ENCODE measurements at regions not wholly inside any gene's neighbourhood (a gene's known extent, or its start where the extent isn't known, plus 50 kb on each side); places are given as distances from the start of the nearest gene placed in this dataset.

DNA sequence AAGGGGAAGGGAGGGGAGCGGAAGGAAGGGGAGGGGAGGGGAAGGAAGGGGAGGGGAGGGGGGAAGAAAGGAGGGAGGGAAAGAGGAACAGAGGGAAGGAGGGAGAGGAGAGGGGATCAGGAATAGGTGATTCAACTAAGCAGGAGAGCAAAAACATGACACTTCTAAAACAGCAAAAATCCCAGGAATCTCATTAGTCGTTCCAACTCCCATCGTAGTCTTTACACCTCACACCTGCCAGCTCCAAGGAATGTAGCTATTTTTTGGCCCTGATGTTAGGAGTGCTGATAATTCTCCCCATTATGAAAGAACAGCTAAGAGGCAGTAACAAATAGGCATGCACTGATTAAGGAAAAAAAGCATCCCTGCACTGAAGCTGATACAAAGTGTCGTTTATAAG lies 709.9 kb upstream of the PKDCC start:
- no TSS peak for BruUV-seq (replicated peaks)
- Histone ChIP-seq H3K27ac (ENCODE audit: control insufficient read depth, insufficient read depth) (no peak overlapping the region), H3K4me1 (ENCODE audit: control insufficient read depth, insufficient read depth, low read length) (no peaks in the 10 kb centered on the region), H3K4me2 (ENCODE audit: control insufficient read depth, insufficient read depth) (no peak overlapping the region), H3K9me3 (replicated peaks; ENCODE audit: control insufficient read depth, insufficient read depth, low read length) (no peaks in the 10 kb centered on the region), H4K20me1 (ENCODE audit: control insufficient read depth, insufficient read depth) (no peaks in the 10 kb centered on the region), H3K9ac (ENCODE audit: control insufficient read depth, insufficient read depth, low read length) (no peak overlapping the region), H3K79me2 (ENCODE audit: control insufficient read depth, insufficient read depth, low read length) (no peaks in the 10 kb centered on the region), H3K36me3 (ENCODE audit: control insufficient read depth in 2 of 2, insufficient read depth in 2 of 2, low read length in 1 of 2) (no peaks in the 10 kb centered on the region), H3K4me3 (no peak overlapping the region), H3K27me3 (replicated peaks in 1 of 2; ENCODE audit: control insufficient read depth in 2 of 2, insufficient read depth in 2 of 2, low read length in 1 of 2) (no peaks in the 10 kb centered on the region), H2AFZ (ENCODE audit: control insufficient read depth, low read depth, low read length) (no peak overlapping the region)
- no peak for FAIRE-seq
- in situ Hi-C loops (cut with MboI) = no loop called here
- DNase-seq (ENCODE audit: low read depth, low spot score) = no peak
- TF ChIP-seq TCF3 (IDR thresholded peaks at IDR 0.05; ENCODE audit: borderline replicate concordance, insufficient read depth, low read depth, low read length) (no peak), BCL11A (IDR thresholded peaks at IDR 0.05; ENCODE audit: low read depth, low read length) (no peak), STAT3 (IDR thresholded peaks at IDR 0.05; ENCODE audit: low read depth, low read length) (no peak), ETV6 (conservative IDR thresholded peaks at IDR 0.05 in 1 of 2, IDR thresholded peaks at IDR 0.05 in 1 of 2; ENCODE audit: borderline replicate concordance in 1 of 2, low read depth in 1 of 2) (no peak), ZNF384 (IDR thresholded peaks at IDR 0.05; ENCODE audit: borderline replicate concordance, low read depth, low read length) (no peak), CHD4 (IDR thresholded peaks at IDR 0.05) (no peak), HDAC6 (IDR thresholded peaks at IDR 0.05; ENCODE audit: unreplicated experiment) (no peak), SMAD5 (IDR thresholded peaks at IDR 0.05; ENCODE audit: low read depth) (no peak), RELA (IDR thresholded peaks at IDR 0.05; ENCODE audit: borderline replicate concordance, partially characterized antibody) (no peak), SREBF2 (IDR thresholded peaks at IDR 0.05; ENCODE audit: low read length) (no peak), TCF12 (IDR thresholded peaks at IDR 0.05; ENCODE audit: low read depth, low read length) (no peak), MTA3 (IDR thresholded peaks at IDR 0.05; ENCODE audit: borderline replicate concordance, low read length) (no peak), IKZF2 (IDR thresholded peaks at IDR 0.05) (no peak)
- TF ChIP-seq, protein P1, sequence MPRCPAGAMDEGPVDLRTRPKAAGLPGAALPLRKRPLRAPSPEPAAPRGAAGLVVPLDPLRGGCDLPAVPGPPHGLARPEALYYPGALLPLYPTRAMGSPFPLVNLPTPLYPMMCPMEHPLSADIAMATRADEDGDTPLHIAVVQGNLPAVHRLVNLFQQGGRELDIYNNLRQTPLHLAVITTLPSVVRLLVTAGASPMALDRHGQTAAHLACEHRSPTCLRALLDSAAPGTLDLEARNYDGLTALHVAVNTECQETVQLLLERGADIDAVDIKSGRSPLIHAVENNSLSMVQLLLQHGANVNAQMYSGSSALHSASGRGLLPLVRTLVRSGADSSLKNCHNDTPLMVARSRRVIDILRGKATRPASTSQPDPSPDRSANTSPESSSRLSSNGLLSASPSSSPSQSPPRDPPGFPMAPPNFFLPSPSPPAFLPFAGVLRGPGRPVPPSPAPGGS (IDR thresholded peaks at IDR 0.05; ENCODE audit: borderline replicate concordance, insufficient read depth, low read depth, low read length, poor library complexity, severe bottlenecking) = no peak
- TF ChIP-seq, protein P2, sequence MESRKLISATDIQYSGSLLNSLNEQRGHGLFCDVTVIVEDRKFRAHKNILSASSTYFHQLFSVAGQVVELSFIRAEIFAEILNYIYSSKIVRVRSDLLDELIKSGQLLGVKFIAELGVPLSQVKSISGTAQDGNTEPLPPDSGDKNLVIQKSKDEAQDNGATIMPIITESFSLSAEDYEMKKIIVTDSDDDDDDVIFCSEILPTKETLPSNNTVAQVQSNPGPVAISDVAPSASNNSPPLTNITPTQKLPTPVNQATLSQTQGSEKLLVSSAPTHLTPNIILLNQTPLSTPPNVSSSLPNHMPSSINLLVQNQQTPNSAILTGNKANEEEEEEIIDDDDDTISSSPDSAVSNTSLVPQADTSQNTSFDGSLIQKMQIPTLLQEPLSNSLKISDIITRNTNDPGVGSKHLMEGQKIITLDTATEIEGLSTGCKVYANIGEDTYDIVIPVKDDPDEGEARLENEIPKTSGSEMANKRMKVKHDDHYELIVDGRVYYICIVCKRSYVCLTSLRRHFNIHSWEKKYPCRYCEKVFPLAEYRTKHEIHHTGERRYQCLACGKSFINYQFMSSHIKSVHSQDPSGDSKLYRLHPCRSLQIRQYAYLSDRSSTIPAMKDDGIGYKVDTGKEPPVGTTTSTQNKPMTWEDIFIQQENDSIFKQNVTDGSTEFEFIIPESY (IDR thresholded peaks at IDR 0.05) = no peak
- TF ChIP-seq, protein P3, sequence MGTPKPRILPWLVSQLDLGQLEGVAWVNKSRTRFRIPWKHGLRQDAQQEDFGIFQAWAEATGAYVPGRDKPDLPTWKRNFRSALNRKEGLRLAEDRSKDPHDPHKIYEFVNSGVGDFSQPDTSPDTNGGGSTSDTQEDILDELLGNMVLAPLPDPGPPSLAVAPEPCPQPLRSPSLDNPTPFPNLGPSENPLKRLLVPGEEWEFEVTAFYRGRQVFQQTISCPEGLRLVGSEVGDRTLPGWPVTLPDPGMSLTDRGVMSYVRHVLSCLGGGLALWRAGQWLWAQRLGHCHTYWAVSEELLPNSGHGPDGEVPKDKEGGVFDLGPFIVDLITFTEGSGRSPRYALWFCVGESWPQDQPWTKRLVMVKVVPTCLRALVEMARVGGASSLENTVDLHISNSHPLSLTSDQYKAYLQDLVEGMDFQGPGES (IDR thresholded peaks at IDR 0.05) = no peak
- TF ChIP-seq, protein P4, sequence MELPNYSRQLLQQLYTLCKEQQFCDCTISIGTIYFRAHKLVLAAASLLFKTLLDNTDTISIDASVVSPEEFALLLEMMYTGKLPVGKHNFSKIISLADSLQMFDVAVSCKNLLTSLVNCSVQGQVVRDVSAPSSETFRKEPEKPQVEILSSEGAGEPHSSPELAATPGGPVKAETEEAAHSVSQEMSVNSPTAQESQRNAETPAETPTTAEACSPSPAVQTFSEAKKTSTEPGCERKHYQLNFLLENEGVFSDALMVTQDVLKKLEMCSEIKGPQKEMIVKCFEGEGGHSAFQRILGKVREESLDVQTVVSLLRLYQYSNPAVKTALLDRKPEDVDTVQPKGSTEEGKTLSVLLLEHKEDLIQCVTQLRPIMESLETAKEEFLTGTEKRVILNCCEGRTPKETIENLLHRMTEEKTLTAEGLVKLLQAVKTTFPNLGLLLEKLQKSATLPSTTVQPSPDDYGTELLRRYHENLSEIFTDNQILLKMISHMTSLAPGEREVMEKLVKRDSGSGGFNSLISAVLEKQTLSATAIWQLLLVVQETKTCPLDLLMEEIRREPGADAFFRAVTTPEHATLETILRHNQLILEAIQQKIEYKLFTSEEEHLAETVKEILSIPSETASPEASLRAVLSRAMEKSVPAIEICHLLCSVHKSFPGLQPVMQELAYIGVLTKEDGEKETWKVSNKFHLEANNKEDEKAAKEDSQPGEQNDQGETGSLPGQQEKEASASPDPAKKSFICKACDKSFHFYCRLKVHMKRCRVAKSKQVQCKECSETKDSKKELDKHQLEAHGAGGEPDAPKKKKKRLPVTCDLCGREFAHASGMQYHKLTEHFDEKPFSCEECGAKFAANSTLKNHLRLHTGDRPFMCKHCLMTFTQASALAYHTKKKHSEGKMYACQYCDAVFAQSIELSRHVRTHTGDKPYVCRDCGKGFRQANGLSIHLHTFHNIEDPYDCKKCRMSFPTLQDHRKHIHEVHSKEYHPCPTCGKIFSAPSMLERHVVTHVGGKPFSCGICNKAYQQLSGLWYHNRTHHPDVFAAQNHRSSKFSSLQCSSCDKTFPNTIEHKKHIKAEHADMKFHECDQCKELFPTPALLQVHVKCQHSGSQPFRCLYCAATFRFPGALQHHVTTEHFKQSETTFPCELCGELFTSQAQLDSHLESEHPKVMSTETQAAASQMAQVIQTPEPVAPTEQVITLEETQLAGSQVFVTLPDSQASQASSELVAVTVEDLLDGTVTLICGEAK (IDR thresholded peaks at IDR 0.05; ENCODE audit: borderline replicate concordance) = no peak
- SMC1A ChIA-PET (ENCODE audit: uncharacterized antibody, unreplicated experiment) = no interaction called here
- CTCF ChIA-PET = no interaction called here
- RAD21 ChIA-PET (ENCODE audit: unreplicated experiment) = no interaction called here
- intact Hi-C loops (cut with micrococcal nuclease; ENCODE audit: unreplicated experiment) = no loop called here
- ATAC-seq = no peak
- WGBS (ENCODE audit: insufficient coverage, insufficient replicate concordance, low lambda C conversion rate, missing lambda C conversion rate) = 0% methylated on average over 3 of the region's 4 CpGs
- POLR2A ChIA-PET = no interaction called here

Measured in GM12878 (cell line).